ENCODE measurements at regions not wholly inside any gene's neighbourhood (a gene's known extent, or its start where the extent isn't known, plus 50 kb on each side); places are given as distances from the start of the nearest gene placed in this dataset.

GRCh38 chr1:221411283-221411682, 330.6 kb downstream of the DUSP10 start:
- DNase-seq, result no peak
- Histone ChIP-seq H3K4me3 (no peak overlapping the region), H3K36me3 (no peaks in the 10 kb centered on the region), H3K4me1 (peaks cover 0 to 4% (median 0%) of the 10 kb centered on the region in 4 donors), H3K27ac (no peak overlapping the region), H3K9me3 (peaks cover 0 to 3% (median 0%) of the 10 kb centered on the region in 4 donors), H3K27me3 (no peaks in the 10 kb centered on the region)
- 54 to 56% methylated on average over 3 of the region's 3 CpGs for WGBS, 2 donors
- no peak for ATAC-seq (ENCODE audit: low FRiP score in 2 of 2)
- TF ChIP-seq EP300 (IDR thresholded peaks at IDR 0.05) (no peak), POLR2A (IDR thresholded peaks at IDR 0.05) (no peak), POLR2AphosphoS5 (IDR thresholded peaks at IDR 0.05) (no peak), CTCF (IDR thresholded peaks at IDR 0.05) (no peak)

- H3K4me3 ChIP-seq, result no peak overlapping the region
- no peak for ATAC-seq (ENCODE audit: low FRiP score in 2 of 2)
- peaks cover 0 to 3% (median 0%) of the 10 kb centered on the region in 4 donors for H3K9me3 ChIP-seq
- no peaks in the 10 kb centered on the region for H3K27me3 ChIP-seq
- H3K27ac ChIP-seq, result no peak overlapping the region
- TF ChIP-seq EP300 (IDR thresholded peaks at IDR 0.05), result no peak
- no peak for TF ChIP-seq POLR2AphosphoS5 (IDR thresholded peaks at IDR 0.05)
- TF ChIP-seq POLR2A (IDR thresholded peaks at IDR 0.05), result no peak
- TF ChIP-seq CTCF (IDR thresholded peaks at IDR 0.05), result no peak
- H3K4me1 ChIP-seq, result no peaks in the 10 kb centered on the region
- DNase-seq, result no peak
- H3K36me3 ChIP-seq, result no peaks in the 10 kb centered on the region
- WGBS, 2 donors, result 81% methylated on average over 8 of the region's 8 CpGs
These were observed 326.9 kb downstream of the DUSP10 start for GRCh38 chr1:221414772-221415539.

- peaks cover 0 to 3% (median 0%) of the 10 kb centered on the region in 4 donors for H3K9me3 ChIP-seq
- TF ChIP-seq POLR2A (IDR thresholded peaks at IDR 0.05), result no peak
- no peak for TF ChIP-seq EP300 (IDR thresholded peaks at IDR 0.05)
- TF ChIP-seq CTCF (IDR thresholded peaks at IDR 0.05), result no peak
- TF ChIP-seq POLR2AphosphoS5 (IDR thresholded peaks at IDR 0.05), result no peak
- DNase-seq (no peak), ATAC-seq (ENCODE audit: low FRiP score in 2 of 2) (no peak)
- H3K27ac ChIP-seq, result no peak overlapping the region
- no peak overlapping the region for H3K4me3 ChIP-seq
- H3K27me3 ChIP-seq, result no peaks in the 10 kb centered on the region
- no peaks in the 10 kb centered on the region for H3K4me1 ChIP-seq
- no peaks in the 10 kb centered on the region for H3K36me3 ChIP-seq
- WGBS, 2 donors, result 49 to 63% methylated on average over 1 of the region's 1 CpG
These were observed 326.2 kb downstream of the DUSP10 start for GRCh38 chr1:221415651-221416050.

- H3K4me3 ChIP-seq, result no peak overlapping the region
- ATAC-seq (ENCODE audit: low FRiP score in 2 of 2) (no peak), DNase-seq (no peak)
- peaks cover 0 to 3% (median 0%) of the 10 kb centered on the region in 4 donors for H3K9me3 ChIP-seq
- H3K4me1 ChIP-seq, result no peaks in the 10 kb centered on the region
- no peaks in the 10 kb centered on the region for H3K36me3 ChIP-seq
- H3K27ac ChIP-seq, result no peak overlapping the region
- H3K27me3 ChIP-seq, result no peaks in the 10 kb centered on the region
- 91 to 94% methylated on average over 4 of the region's 4 CpGs for WGBS, 2 donors
- TF ChIP-seq EP300 (IDR thresholded peaks at IDR 0.05) (no peak), POLR2AphosphoS5 (IDR thresholded peaks at IDR 0.05) (no peak), CTCF (IDR thresholded peaks at IDR 0.05) (no peak)
These were observed 325.7 kb downstream of the DUSP10 start for GRCh38 chr1:221416142-221416541.

- TF ChIP-seq POLR2A (IDR thresholded peaks at IDR 0.05) (no peak), POLR2AphosphoS5 (IDR thresholded peaks at IDR 0.05) (no peak), EP300 (IDR thresholded peaks at IDR 0.05) (no peak)
- H3K27me3 ChIP-seq, result no peaks in the 10 kb centered on the region
- H3K9me3 ChIP-seq, result peaks cover 0 to 3% (median 0%) of the 10 kb centered on the region in 4 donors
- no peak overlapping the region for H3K27ac ChIP-seq
- H3K4me1 ChIP-seq, result no peaks in the 10 kb centered on the region
- no peak overlapping the region for H3K4me3 ChIP-seq
- H3K36me3 ChIP-seq, result no peaks in the 10 kb centered on the region
- DNase-seq (no peak), ATAC-seq (ENCODE audit: low FRiP score in 2 of 2) (no peak)
These were observed 325.2 kb downstream of the DUSP10 start for GRCh38 chr1:221416723-221417122.

Measured in upper lobe of left lung (tissue), 6 donors.